ENCODE measurements at regions not wholly inside any gene's neighbourhood (a gene's known extent, or its start where the extent isn't known, plus 50 kb on each side); places are given as distances from the start of the nearest gene placed in this dataset.

GRCh38 chr6:167651318-167652041 is 175.2 kb upstream of the AFDN start (continued):
- peak; percentile 34 for TF ChIP-seq ZNF687 (CRISPR knock-in tag; IDR thresholded peaks at IDR 0.05)
- TF ChIP-seq CEBPG (CRISPR knock-in tag; IDR thresholded peaks at IDR 0.05) = no peak
- TF ChIP-seq REL (CRISPR knock-in tag; conservative IDR thresholded peaks at IDR 0.05) = no peak
- no peak for TF ChIP-seq TP53 (CRISPR knock-in tag; conservative IDR thresholded peaks at IDR 0.05)
- TF ChIP-seq EZH2 (conservative IDR thresholded peaks at IDR 0.05; ENCODE audit: low read depth, low read length) = no peak
- no peak for TF ChIP-seq THRA (CRISPR knock-in tag; IDR thresholded peaks at IDR 0.05; ENCODE audit: borderline replicate concordance)
- no peak for TF ChIP-seq CREB1 (IDR thresholded peaks at IDR 0.05)
- no peak for TF ChIP-seq CREB1 (CRISPR knock-in tag; IDR thresholded peaks at IDR 0.05)
- no peak for TF ChIP-seq ZNF790 (CRISPR knock-in tag; IDR thresholded peaks at IDR 0.05; ENCODE audit: borderline replicate concordance)
- TF ChIP-seq MLLT10 (CRISPR knock-in tag; IDR thresholded peaks at IDR 0.05) = no peak
- no peak for TF ChIP-seq CEBPB (IDR thresholded peaks at IDR 0.05; ENCODE audit: borderline replicate concordance, low read depth, low read length)
- TF ChIP-seq ZNF547 (CRISPR knock-in tag; IDR thresholded peaks at IDR 0.05) = no peak
- no peak for TF ChIP-seq HOXD1 (CRISPR knock-in tag; IDR thresholded peaks at IDR 0.05)
- TF ChIP-seq MTA1 (CRISPR knock-in tag; IDR thresholded peaks at IDR 0.05; ENCODE audit: borderline replicate concordance) = no peak
- peak; percentile 65; the same call in 1 of the 2 replicates for TF ChIP-seq NFRKB (IDR thresholded peaks at IDR 0.05)
- TF ChIP-seq HNRNPH1 (optimal IDR thresholded peaks at IDR 0.05; ENCODE audit: low read depth, low read length) = no peak
- TF ChIP-seq KLF16 (CRISPR knock-in tag; IDR thresholded peaks at IDR 0.05) = no peak
- TF ChIP-seq TSC22D2 (CRISPR knock-in tag; IDR thresholded peaks at IDR 0.05; ENCODE audit: borderline replicate concordance) = no peak
- TF ChIP-seq BRF2 (CRISPR knock-in tag; IDR thresholded peaks at IDR 0.05) = no peak
- no peak for TF ChIP-seq ZNF766 (CRISPR knock-in tag; IDR thresholded peaks at IDR 0.05; ENCODE audit: borderline replicate concordance)
- no peak for TF ChIP-seq SP5 (CRISPR knock-in tag; IDR thresholded peaks at IDR 0.05; ENCODE audit: borderline replicate concordance, low read depth)
- TF ChIP-seq HNF4G (IDR thresholded peaks at IDR 0.05; ENCODE audit: borderline replicate concordance, low read depth, low read length) = no peak
- no peak for TF ChIP-seq HNF4G (CRISPR knock-in tag; IDR thresholded peaks at IDR 0.05; ENCODE audit: borderline replicate concordance, low read depth)
- TF ChIP-seq STAT5B (CRISPR knock-in tag; IDR thresholded peaks at IDR 0.05) = no peak
- TF ChIP-seq SOX5 (CRISPR knock-in tag; IDR thresholded peaks at IDR 0.05; ENCODE audit: borderline replicate concordance) = no peak
- no peak for TF ChIP-seq IKZF4 (CRISPR knock-in tag; IDR thresholded peaks at IDR 0.05; ENCODE audit: borderline replicate concordance, low read depth, not compliant biosample characterization)
- no peak for TF ChIP-seq ZNF256 (CRISPR knock-in tag; conservative IDR thresholded peaks at IDR 0.05)
